ENCODE measurements at regions not wholly inside any gene's neighbourhood (a gene's known extent, or its start where the extent isn't known, plus 50 kb on each side); places are given as distances from the start of the nearest gene placed in this dataset.

- no peak for DNase-seq (ENCODE audit: low read depth)
These were observed 69.2 kb upstream of the UNC5B start for GRCh38 chr10:71143170-71143569.

- no peak for DNase-seq (ENCODE audit: low read depth)
These were observed 68.8 kb upstream of the UNC5B start for GRCh38 chr10:71143610-71144009.

GRCh38 chr10:71144824-71145223 is 67.5 kb upstream of the UNC5B start:
- no peak for DNase-seq (ENCODE audit: low read depth)

- no peak for DNase-seq (ENCODE audit: low read depth)
These were observed 66.9 kb upstream of the UNC5B start for GRCh38 chr10:71145352-71145945.

GRCh38 chr10:71150796-71151195 is 61.6 kb upstream of the UNC5B start:
- peak; percentile 47 for DNase-seq (ENCODE audit: low read depth)

- DNase-seq (ENCODE audit: low read depth), result no peak
These were observed 60.3 kb upstream of the UNC5B start for GRCh38 chr10:71152043-71152442.

- DNase-seq (ENCODE audit: low read depth), result no peak
These were observed 55.9 kb upstream of the UNC5B start for GRCh38 chr10:71156436-71156835.

- DNase-seq (ENCODE audit: low read depth), result no peak
These were observed 54.9 kb upstream of the UNC5B start for GRCh38 chr10:71157435-71157834.

GRCh38 chr10:71158251-71158650 is 54.1 kb upstream of the UNC5B start:
- no peak for DNase-seq (ENCODE audit: low read depth)

GRCh38 chr10:71158902-71159301 is 53.5 kb upstream of the UNC5B start:
- no peak for DNase-seq (ENCODE audit: low read depth)

- no peak for DNase-seq (ENCODE audit: low read depth)
These were observed 52.5 kb upstream of the UNC5B start for GRCh38 chr10:71159892-71160291.

GRCh38 chr10:71161425-71161824 is 50.9 kb upstream of the UNC5B start:
- DNase-seq (ENCODE audit: low read depth), result no peak

Data from LHCN-M2 (cell line).